Pancreas (tissue), 10 donors: ENCODE measurements at regions not wholly inside any gene's neighbourhood (a gene's known extent, or its start where the extent isn't known, plus 50 kb on each side); places are given as distances from the start of the nearest gene placed in this dataset.

ENCODE experiments used
- ATAC-seq, 4 donors: fragments of 200-7000 bp; cut with Tn5 transposase; one replicate each; pipeline versions ENCODE4 v1.8.0 to v1.9.1; 2020; ENCODE audit warnings: mild to moderate bottlenecking in 4 of 4, moderate library complexity in 4 of 4
- DNase-seq, 6 donors: peaks; one replicate each; pipeline ENCODE4 v3.0.0-alpha.2; 2020
- FAIRE-seq: peaks from 2 replicates; lab custom pipeline; 2012; peaks lifted over from hg19 to GRCh38; lab: Jason Lieb, UNC
- H3K27ac ChIP-seq, 4 donors: fragments of 200-600 bp; sonication (generic); 1 replicate in 3 of 4; 2 replicates in 1 of 4; pipeline versions ENCODE4 v1.5.0 to v1.8.0; 2020
- H3K27me3 ChIP-seq, 4 donors: fragments of 200-600 bp; one replicate each; pipeline ENCODE4 v1.8.0; 2021
- H3K36me3 ChIP-seq, 3 donors: fragments of 200-600 bp; sonication (generic) in 1 of 3; one replicate each; pipeline versions ENCODE4 v1.5.0 to v1.8.0; 2020 to 2021
- H3K4me1 ChIP-seq, 3 donors: fragments of 200-600 bp; one replicate each; pipeline ENCODE4 v1.8.0; 2021
- H3K4me3 ChIP-seq, 4 donors: fragments of 200-600 bp; sonication (generic) in 2 of 4; one replicate each; pipeline versions ENCODE4 v1.5.0 to v1.8.0; 2020 to 2021
- H3K9me3 ChIP-seq, 4 donors: fragments of 200-600 bp; one replicate each; pipeline ENCODE4 v1.8.0; 2021
- WGBS, 2 donors: extraction: QIAGEN DNeasy Blood & Tissue Kit; methylation state at CpG; one replicate each; pipeline ENCODE4 v1.1.7; 2013; 5-methylcytosine and 5-hydroxymethylcytosine counted together
- intact Hi-C, 3 donors: fragments of 100-400 bp; cut with DNase I; formaldehyde crosslinking; loops; one replicate each; pipeline versions ENCODE4 v1.11.1 to v1.14.2; 2022
- TF ChIP-seq, protein P1 (sequence below), 4 donors: fragments of 200-600 bp; sonication (generic) in 3 of 4; IDR thresholded peaks; one replicate each; pipeline versions ENCODE4 v1.5.0 to v1.8.0; 2021; ENCODE audit warnings: antibody characterized with exemption in 4 of 4
- donor health status: healthy with polysubstance abuse.
- donor health status: DM: no; HTN: no; CAD: no; lungs with moderate emphysema.
- donor health status: DM: no; HTN: no; CAD: no.
- donor health status: control.
- donor health status: control.
- donor health status: Bipolar disorder and iron deficiency.
- donor health status: DM: yes; HTN: yes; CAD: no.
- donor health status: DM: no; HTN: no; CAD: no.
- donor health status: DM: no; HTN: no; CAD: no.
- donor health status: DM: yes; HTN: yes; CAD: no.

DNA sequence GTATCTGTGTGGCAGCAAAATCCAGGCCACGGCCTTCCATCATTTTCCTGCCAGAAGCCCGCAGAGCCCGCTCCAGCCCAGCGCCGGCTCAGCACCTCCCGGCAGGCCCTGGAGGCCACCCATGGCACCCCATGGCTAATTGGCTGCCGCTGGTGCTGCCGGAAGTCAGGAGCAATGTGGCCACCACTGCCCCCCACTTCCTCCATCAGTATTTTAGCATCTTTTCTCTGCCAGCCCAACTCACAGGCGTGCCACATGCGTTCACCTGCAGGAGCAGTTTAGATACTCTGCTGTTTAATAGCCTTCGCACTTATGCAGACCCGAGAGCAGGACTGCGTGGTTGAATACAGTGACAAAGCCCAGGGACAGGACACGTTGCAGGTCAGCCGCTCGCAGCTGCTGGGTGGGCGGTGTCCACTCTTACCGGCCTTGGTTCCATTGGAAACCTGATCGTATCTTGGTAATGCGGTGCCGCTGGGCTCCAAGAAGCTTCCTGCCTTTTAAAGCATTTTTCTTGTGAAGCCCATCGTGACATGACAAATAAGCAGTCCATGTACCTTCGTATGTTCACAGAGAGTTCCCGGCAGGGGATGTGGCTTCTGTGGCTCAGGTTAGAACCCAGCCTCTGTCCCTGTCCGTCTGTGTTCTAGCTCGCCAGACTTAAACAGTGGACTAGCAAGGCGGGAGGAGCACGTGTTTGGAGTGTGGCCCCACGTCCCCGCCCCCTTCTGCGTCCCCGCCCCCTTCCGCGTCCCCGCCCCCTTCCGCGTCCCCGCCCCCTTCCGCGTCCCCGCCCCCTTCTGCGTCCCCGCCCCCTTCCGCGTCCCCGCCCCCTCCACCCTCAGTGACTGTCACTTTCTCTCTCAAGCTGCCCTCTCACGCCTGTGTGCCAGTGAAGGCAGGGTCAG, 162.0 kb upstream of the SOX1 start:
- Histone ChIP-seq H3K27me3 (no peaks in the 10 kb centered on the region), H3K36me3 (no peaks in the 10 kb centered on the region), H3K4me3 (no peak overlapping the region), H3K4me1 (no peaks in the 10 kb centered on the region), H3K27ac (no peak overlapping the region), H3K9me3 (no peaks in the 10 kb centered on the region)
- DNase-seq: peak in 1 of 6 donors; percentile 4
- TF ChIP-seq, protein P1, sequence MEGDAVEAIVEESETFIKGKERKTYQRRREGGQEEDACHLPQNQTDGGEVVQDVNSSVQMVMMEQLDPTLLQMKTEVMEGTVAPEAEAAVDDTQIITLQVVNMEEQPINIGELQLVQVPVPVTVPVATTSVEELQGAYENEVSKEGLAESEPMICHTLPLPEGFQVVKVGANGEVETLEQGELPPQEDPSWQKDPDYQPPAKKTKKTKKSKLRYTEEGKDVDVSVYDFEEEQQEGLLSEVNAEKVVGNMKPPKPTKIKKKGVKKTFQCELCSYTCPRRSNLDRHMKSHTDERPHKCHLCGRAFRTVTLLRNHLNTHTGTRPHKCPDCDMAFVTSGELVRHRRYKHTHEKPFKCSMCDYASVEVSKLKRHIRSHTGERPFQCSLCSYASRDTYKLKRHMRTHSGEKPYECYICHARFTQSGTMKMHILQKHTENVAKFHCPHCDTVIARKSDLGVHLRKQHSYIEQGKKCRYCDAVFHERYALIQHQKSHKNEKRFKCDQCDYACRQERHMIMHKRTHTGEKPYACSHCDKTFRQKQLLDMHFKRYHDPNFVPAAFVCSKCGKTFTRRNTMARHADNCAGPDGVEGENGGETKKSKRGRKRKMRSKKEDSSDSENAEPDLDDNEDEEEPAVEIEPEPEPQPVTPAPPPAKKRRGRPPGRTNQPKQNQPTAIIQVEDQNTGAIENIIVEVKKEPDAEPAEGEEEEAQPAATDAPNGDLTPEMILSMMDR (IDR thresholded peaks at IDR 0.05): no peak
- no peak for ATAC-seq
- 65 to 78% methylated on average over 44 to 47 of the region's 47 CpGs for WGBS, 2 donors
- FAIRE-seq: no peak
- intact Hi-C loops: no loop called here

DNA sequence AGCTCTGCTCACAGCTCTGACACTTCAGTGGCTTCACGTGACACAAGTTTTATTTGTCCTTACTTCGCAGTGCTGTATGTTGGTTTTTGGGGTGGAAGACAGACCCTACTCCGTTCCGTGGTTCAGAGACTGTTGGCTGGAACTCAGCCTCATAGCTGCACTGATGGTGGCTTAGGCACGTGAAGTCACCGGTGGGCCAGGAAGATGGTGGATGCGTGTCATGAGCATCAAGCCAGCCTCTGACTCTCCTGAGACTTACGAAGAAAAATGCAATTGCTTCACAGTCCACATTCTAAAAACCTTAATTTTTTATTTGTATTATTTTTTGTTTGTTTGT, 161.4 kb upstream of the SOX1 start:
- ATAC-seq: no peak
- Histone ChIP-seq H3K4me1 (no peaks in the 10 kb centered on the region), H3K27me3 (no peaks in the 10 kb centered on the region), H3K4me3 (no peak overlapping the region), H3K36me3 (no peaks in the 10 kb centered on the region), H3K9me3 (no peaks in the 10 kb centered on the region), H3K27ac (no peak overlapping the region)
- 80 to 88% methylated on average over 8 of the region's 8 CpGs for WGBS, 2 donors
- TF ChIP-seq, protein P1 (IDR thresholded peaks at IDR 0.05): no peak
- FAIRE-seq: no peak
- intact Hi-C loops: no loop called here
- no peak for DNase-seq

DNA sequence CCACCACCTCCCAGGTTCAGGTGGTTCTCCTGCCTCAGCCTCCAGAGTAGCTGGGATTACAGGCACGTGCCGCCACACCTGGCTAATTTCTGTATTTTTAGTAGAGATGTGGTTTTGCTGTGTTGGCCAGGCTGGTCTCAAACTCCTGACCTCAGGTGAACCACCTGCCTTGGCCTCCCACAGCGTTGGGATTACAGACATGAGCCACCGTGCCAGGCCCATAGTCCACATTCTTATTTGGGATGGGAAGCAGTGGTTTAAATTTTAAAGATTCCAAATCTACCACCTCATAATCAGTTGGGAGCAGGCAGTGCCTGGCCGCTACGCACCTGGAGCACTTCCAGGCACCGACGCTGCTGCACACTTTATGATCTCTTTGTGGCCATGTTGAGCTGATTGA, 160.6 kb upstream of the SOX1 start:
- TF ChIP-seq, protein P1 (IDR thresholded peaks at IDR 0.05): no peak
- DNase-seq (no peak), ATAC-seq (no peak), FAIRE-seq (no peak)
- H3K27me3 ChIP-seq: no peaks in the 10 kb centered on the region
- no peaks in the 10 kb centered on the region for H3K9me3 ChIP-seq
- 81 to 84% methylated on average over 8 of the region's 8 CpGs for WGBS, 2 donors
- intact Hi-C loops: no loop called here
- H3K4me3 ChIP-seq: no peak overlapping the region
- no peaks in the 10 kb centered on the region for H3K4me1 ChIP-seq
- no peak overlapping the region for H3K27ac ChIP-seq
- H3K36me3 ChIP-seq: no peaks in the 10 kb centered on the region

DNA sequence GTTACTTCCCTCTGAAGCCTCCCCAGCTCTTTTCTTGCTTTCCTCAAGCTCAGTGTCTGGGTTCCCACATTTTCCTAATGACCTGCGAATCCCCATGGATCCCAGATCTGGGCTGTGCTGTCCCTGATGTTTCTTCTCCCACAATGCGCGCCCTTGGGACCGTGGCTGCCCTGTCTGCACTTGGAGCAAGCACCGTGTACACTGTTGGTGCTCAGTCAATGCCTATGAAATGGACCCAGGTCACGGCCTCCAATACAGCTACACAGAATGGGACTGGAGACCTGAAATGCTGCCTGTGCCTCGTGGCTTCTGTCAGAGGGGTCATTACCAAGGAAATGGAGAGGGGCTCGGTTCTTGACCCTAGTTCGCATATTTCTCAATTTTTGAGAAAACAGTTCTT, 160.1 kb upstream of the SOX1 start:
- ATAC-seq (no peak), DNase-seq (peak in 1 of 6 donors; percentile 7), FAIRE-seq (no peak)
- TF ChIP-seq, protein P1 (IDR thresholded peaks at IDR 0.05): no peak
- Histone ChIP-seq H3K4me3 (no peak overlapping the region), H3K36me3 (no peaks in the 10 kb centered on the region), H3K4me1 (no peaks in the 10 kb centered on the region), H3K27me3 (no peaks in the 10 kb centered on the region), H3K9me3 (no peaks in the 10 kb centered on the region), H3K27ac (no peak overlapping the region)
- 66 to 80% methylated on average over 9 of the region's 9 CpGs for WGBS, 2 donors
- intact Hi-C loops: no loop called here

DNA sequence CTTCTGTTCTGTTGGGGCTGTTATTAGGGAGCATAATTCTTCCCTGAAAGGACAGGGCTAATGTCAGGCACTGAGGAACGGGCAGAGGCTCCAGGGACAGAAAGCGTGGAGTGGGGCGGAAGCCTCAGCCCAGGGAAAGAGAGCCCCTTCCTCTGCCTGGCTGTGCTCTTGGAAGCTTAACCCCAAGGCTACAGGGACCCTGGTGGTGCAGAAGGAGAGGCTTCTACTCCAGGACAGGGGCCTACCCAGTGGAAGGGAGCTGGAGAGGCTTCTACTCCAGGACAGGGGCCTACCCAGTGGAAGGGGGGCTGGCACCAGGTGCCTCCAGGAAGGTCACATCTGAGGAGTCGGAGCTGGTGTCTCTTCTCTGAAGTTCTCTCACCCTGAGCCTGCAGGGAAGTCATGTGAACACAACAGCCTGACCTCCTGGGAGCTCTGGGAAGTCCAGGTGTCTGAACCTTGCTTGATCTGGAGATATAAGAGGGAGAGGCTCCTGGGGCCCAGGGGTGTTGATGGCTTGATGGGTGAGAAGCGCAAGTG, 159.5 kb upstream of the SOX1 start:
- intact Hi-C loops: no loop called here
- DNase-seq: no peak
- Histone ChIP-seq H3K27me3 (no peaks in the 10 kb centered on the region), H3K4me3 (no peak overlapping the region), H3K27ac (no peak overlapping the region), H3K9me3 (no peaks in the 10 kb centered on the region), H3K36me3 (no peaks in the 10 kb centered on the region), H3K4me1 (no peaks in the 10 kb centered on the region)
- no peak for FAIRE-seq
- no peak for ATAC-seq
- TF ChIP-seq, protein P1 (IDR thresholded peaks at IDR 0.05): no peak
- WGBS, 2 donors: 63 to 76% methylated on average over 5 of the region's 5 CpGs
